IPS-15b (cell line): ENCODE measurements at regions not wholly inside any gene's neighbourhood (a gene's known extent, or its start where the extent isn't known, plus 50 kb on each side); places are given as distances from the start of the nearest gene placed in this dataset.
"Not testable (repeated sequence)": the region's sequence is repeated elsewhere in the genome, so short reads cannot be mapped to it uniquely, and the experiment has no call there.

Experiments
- H3K27me3 ChIP-seq: one replicate; pipeline ENCODE4 v1.6.1; 2013; ENCODE audit warnings: low read length; ENCODE audit not compliant: control insufficient read depth, insufficient read depth
- H3K36me3 ChIP-seq: one replicate; pipeline ENCODE4 v1.6.1; 2013; ENCODE audit warnings: low read length; ENCODE audit not compliant: control insufficient read depth, insufficient read depth
- H3K4me1 ChIP-seq: one replicate; pipeline ENCODE4 v1.6.1; 2013; ENCODE audit warnings: mild to moderate bottlenecking, low read length; ENCODE audit not compliant: control insufficient read depth, insufficient read depth
- H3K4me3 ChIP-seq: one replicate; pipeline ENCODE4 v1.5.1; 2013; ENCODE audit warnings: low read depth, low read length
- H3K9ac ChIP-seq: one replicate; pipeline ENCODE4 v1.6.1; 2013; ENCODE audit warnings: low read depth, mild to moderate bottlenecking, low read length
- H3K9me3 ChIP-seq: one replicate; pipeline ENCODE4 v1.6.1; 2013; ENCODE audit warnings: mild to moderate bottlenecking, low read length; ENCODE audit not compliant: control insufficient read depth, insufficient read depth

GRCh38 chr15:45817578-45817977 is 182.7 kb downstream of the SQOR start:
- not testable (repeated sequence) for H3K27me3 ChIP-seq, H3K9me3 ChIP-seq, H3K9ac ChIP-seq, H3K4me3 ChIP-seq, H3K36me3 ChIP-seq, H3K4me1 ChIP-seq

GRCh38 chr15:45821390-45821789 is 186.6 kb downstream of the SQOR start:
- no peak overlapping the region for H3K9ac ChIP-seq
- no peaks in the 10 kb centered on the region for H3K4me1 ChIP-seq
- H3K9me3 ChIP-seq, result no peaks in the 10 kb centered on the region
- no peaks in the 10 kb centered on the region for H3K36me3 ChIP-seq
- no peak overlapping the region for H3K4me3 ChIP-seq
- no peaks in the 10 kb centered on the region for H3K27me3 ChIP-seq

GRCh38 chr15:45822968-45823367 is 188.1 kb downstream of the SQOR start:
- H3K9me3 ChIP-seq, H3K9ac ChIP-seq, H3K4me3 ChIP-seq, H3K36me3 ChIP-seq, H3K4me1 ChIP-seq, H3K27me3 ChIP-seq: not testable (repeated sequence)

- H3K4me1 ChIP-seq, result no peaks in the 10 kb centered on the region
- H3K9me3 ChIP-seq, result no peaks in the 10 kb centered on the region
- H3K9ac ChIP-seq, result no peak overlapping the region
- no peaks in the 10 kb centered on the region for H3K27me3 ChIP-seq
- H3K36me3 ChIP-seq, result no peaks in the 10 kb centered on the region
- H3K4me3 ChIP-seq, result no peak overlapping the region
Observed at GRCh38 chr15:45827275-45827674, 192.4 kb downstream of the SQOR start.

- H3K9me3 ChIP-seq, result no peaks in the 10 kb centered on the region
- no peak overlapping the region for H3K4me3 ChIP-seq
- H3K27me3 ChIP-seq, result no peaks in the 10 kb centered on the region
- H3K36me3 ChIP-seq, result no peaks in the 10 kb centered on the region
- no peak overlapping the region for H3K9ac ChIP-seq
- no peaks in the 10 kb centered on the region for H3K4me1 ChIP-seq
Observed at GRCh38 chr15:45827766-45828165, 192.9 kb downstream of the SQOR start.

- H3K4me3 ChIP-seq, result no peak overlapping the region
- no peaks in the 10 kb centered on the region for H3K4me1 ChIP-seq
- no peaks in the 10 kb centered on the region for H3K27me3 ChIP-seq
Observed at GRCh38 chr15:45829336-45830153, 194.7 kb downstream of the SQOR start.

GRCh38 chr15:45831787-45832186 is 197.0 kb downstream of the SQOR start:
- no peaks in the 10 kb centered on the region for H3K36me3 ChIP-seq
- H3K9me3 ChIP-seq, result no peaks in the 10 kb centered on the region
- H3K4me3 ChIP-seq, result no peak overlapping the region
- H3K27me3 ChIP-seq, result no peaks in the 10 kb centered on the region
- no peaks in the 10 kb centered on the region for H3K4me1 ChIP-seq
- H3K9ac ChIP-seq, result no peak overlapping the region

More at GRCh38 chr15:45829336-45830153, 194.7 kb downstream of the SQOR start:
- no peaks in the 10 kb centered on the region for H3K9me3 ChIP-seq
- H3K9ac ChIP-seq, result no peak overlapping the region
- H3K36me3 ChIP-seq, result no peaks in the 10 kb centered on the region

GRCh38 chr15:45834622-45835021 is 199.8 kb downstream of the SQOR start:
- Histone ChIP-seq H3K9ac (no peak overlapping the region), H3K4me3 (no peak overlapping the region), H3K36me3 (no peaks in the 10 kb centered on the region), H3K27me3 (no peaks in the 10 kb centered on the region), H3K9me3 (no peaks in the 10 kb centered on the region), H3K4me1 (no peaks in the 10 kb centered on the region)

GRCh38 chr15:45842151-45842550 is 207.3 kb downstream of the SQOR start:
- Histone ChIP-seq H3K4me3 (no peak overlapping the region), H3K4me1 (no peaks in the 10 kb centered on the region), H3K27me3 (no peaks in the 10 kb centered on the region), H3K36me3 (no peaks in the 10 kb centered on the region), H3K9me3 (no peaks in the 10 kb centered on the region), H3K9ac (no peak overlapping the region)

GRCh38 chr15:45847645-45848044 is 212.8 kb downstream of the SQOR start:
- Histone ChIP-seq H3K9ac (no peak overlapping the region), H3K4me3 (no peak overlapping the region), H3K27me3 (no peaks in the 10 kb centered on the region), H3K9me3 (no peaks in the 10 kb centered on the region), H3K4me1 (no peaks in the 10 kb centered on the region), H3K36me3 (no peaks in the 10 kb centered on the region)

- H3K9ac ChIP-seq, result no peak overlapping the region
- H3K4me1 ChIP-seq, result no peaks in the 10 kb centered on the region
- H3K36me3 ChIP-seq, result no peaks in the 10 kb centered on the region
- H3K27me3 ChIP-seq, result no peaks in the 10 kb centered on the region
- no peaks in the 10 kb centered on the region for H3K9me3 ChIP-seq
- no peak overlapping the region for H3K4me3 ChIP-seq
Observed at GRCh38 chr15:45849136-45849535, 214.3 kb downstream of the SQOR start.

GRCh38 chr15:45854455-45855202 is 219.8 kb downstream of the SQOR start:
- H3K4me1 ChIP-seq, result no peaks in the 10 kb centered on the region
- H3K27me3 ChIP-seq, result no peaks in the 10 kb centered on the region
- no peaks in the 10 kb centered on the region for H3K9me3 ChIP-seq
- no peak overlapping the region for H3K9ac ChIP-seq
- no peak overlapping the region for H3K4me3 ChIP-seq
- no peaks in the 10 kb centered on the region for H3K36me3 ChIP-seq
